ENCODE measurements at regions not wholly inside any gene's neighbourhood (a gene's known extent, or its start where the extent isn't known, plus 50 kb on each side); places are given as distances from the start of the nearest gene placed in this dataset.
"Not testable (repeated sequence)": the region's sequence is repeated elsewhere in the genome, so short reads cannot be mapped to it uniquely, and the experiment has no call there.

GRCh38 chr1:66424530-66424929 is 109.4 kb upstream of the SGIP1 start:
- not testable (repeated sequence) for DNase-seq

- no peak for DNase-seq
These were observed 107.6 kb upstream of the SGIP1 start for GRCh38 chr1:66426239-66426853.

GRCh38 chr1:66430815-66431214 is 103.1 kb upstream of the SGIP1 start:
- not testable (repeated sequence) for DNase-seq

GRCh38 chr1:66431999-66432398 is 102.0 kb upstream of the SGIP1 start:
- DNase-seq, result no peak

- DNase-seq, result no peak
These were observed 100.3 kb upstream of the SGIP1 start for GRCh38 chr1:66433611-66434010.

- DNase-seq, result no peak
These were observed 99.9 kb upstream of the SGIP1 start for GRCh38 chr1:66434096-66434495.

GRCh38 chr1:66435541-66435940 is 98.4 kb upstream of the SGIP1 start:
- no peak for DNase-seq

GRCh38 chr1:66436378-66437135 is 97.4 kb upstream of the SGIP1 start:
- peak in 2 of 5 donors; percentile 13 to 82 for DNase-seq

GRCh38 chr1:66437136-66437401 is 96.9 kb upstream of the SGIP1 start:
- DNase-seq, result peak in 1 of 5 donors; percentile 10

- DNase-seq, result peak in 1 of 5 donors; percentile 8
These were observed 95.9 kb upstream of the SGIP1 start for GRCh38 chr1:66438062-66438461.

GRCh38 chr1:66438501-66438900 is 95.5 kb upstream of the SGIP1 start:
- DNase-seq, result no peak

- peak in 1 of 5 donors; percentile 59 for DNase-seq
These were observed 94.8 kb upstream of the SGIP1 start for GRCh38 chr1:66439031-66439740.

GRCh38 chr1:66443793-66444192 is 90.2 kb upstream of the SGIP1 start:
- DNase-seq, result peak in 1 of 5 donors; percentile 21

GRCh38 chr1:66444438-66445265 is 89.3 kb upstream of the SGIP1 start:
- no peak for DNase-seq

- peak in 3 of 5 donors; percentile 12 to 85 (median 36) for DNase-seq
These were observed 88.3 kb upstream of the SGIP1 start for GRCh38 chr1:66445492-66446181.

GRCh38 chr1:66446261-66447001 is 87.5 kb upstream of the SGIP1 start:
- peak in 3 of 5 donors; percentile 27 to 81 (median 28) for DNase-seq

- DNase-seq, result no peak
These were observed 83.9 kb upstream of the SGIP1 start for GRCh38 chr1:66450043-66450514.

GRCh38 chr1:66450847-66451246 is 83.1 kb upstream of the SGIP1 start:
- DNase-seq, result no peak

GRCh38 chr1:66452162-66452561 is 81.8 kb upstream of the SGIP1 start:
- no peak for DNase-seq

- DNase-seq, result no peak
These were observed 81.0 kb upstream of the SGIP1 start for GRCh38 chr1:66452982-66453381.

GRCh38 chr1:66455446-66455845 is 78.5 kb upstream of the SGIP1 start:
- DNase-seq, result no peak

- no peak for DNase-seq
These were observed 73.2 kb upstream of the SGIP1 start for GRCh38 chr1:66460776-66461175.

All from T-helper 1 cell (primary cell).